HUES48 (cell line): ENCODE measurements at regions not wholly inside any gene's neighbourhood (a gene's known extent, or its start where the extent isn't known, plus 50 kb on each side); places are given as distances from the start of the nearest gene placed in this dataset.

ENCODE experiments used
- H3K27ac ChIP-seq: one replicate; pipeline ENCODE4 v1.7.0; 2013; ENCODE audit warnings: low read depth, low read length, inconsistent platforms
- H3K27me3 ChIP-seq: 2 replicates; pipeline ENCODE4 v1.6.1; 2013; ENCODE audit warnings: mild to moderate bottlenecking, low read length; ENCODE audit not compliant: control insufficient read depth, insufficient read depth
- H3K36me3 ChIP-seq: 2 replicates; pipeline ENCODE4 v1.6.1; 2013; ENCODE audit warnings: low read length; ENCODE audit not compliant: control insufficient read depth, insufficient read depth
- H3K4me1 ChIP-seq: 2 replicates; pipeline ENCODE4 v1.6.1; 2013; ENCODE audit warnings: mild to moderate bottlenecking, low read length; ENCODE audit not compliant: control insufficient read depth, insufficient read depth
- H3K4me3 ChIP-seq: 2 replicates; pipeline ENCODE4 v1.5.1; 2013; ENCODE audit warnings: mild to moderate bottlenecking, low read depth, low read length
- H3K9ac ChIP-seq: 2 replicates; pipeline ENCODE4 v1.6.1; 2013; ENCODE audit warnings: mild to moderate bottlenecking, low read depth, low read length, moderate library complexity
- H3K9me3 ChIP-seq: 2 replicates; pipeline ENCODE4 v1.6.1; 2013; ENCODE audit warnings: low read length; ENCODE audit not compliant: control insufficient read depth, insufficient read depth

DNA sequence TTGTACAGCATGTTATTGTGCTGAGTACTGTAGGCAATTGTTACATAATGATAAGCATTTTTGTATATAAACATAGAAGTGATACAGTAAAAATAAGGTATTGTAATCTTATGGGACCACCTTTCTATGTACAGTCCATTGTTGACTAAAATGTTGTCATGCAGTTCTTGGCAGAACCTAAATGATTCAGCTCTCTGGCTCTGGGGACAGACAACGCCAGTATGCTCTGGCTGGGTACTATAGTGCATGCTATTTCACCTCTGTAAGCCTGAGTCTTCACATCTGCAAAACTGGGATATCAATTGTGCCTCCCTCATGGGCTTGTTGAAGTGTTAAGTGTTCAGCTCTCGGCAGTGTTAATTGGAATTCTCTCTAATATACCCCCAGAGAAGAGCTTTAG, 674.3 kb downstream of the INHBA start:
- no peaks in the 10 kb centered on the region for H3K9me3 ChIP-seq
- no peak overlapping the region for H3K9ac ChIP-seq
- H3K27me3 ChIP-seq = no peaks in the 10 kb centered on the region
- peak overlapping the region; percentile 23 for H3K27ac ChIP-seq
- no peak overlapping the region for H3K4me3 ChIP-seq
- H3K36me3 ChIP-seq = no peaks in the 10 kb centered on the region
- H3K4me1 ChIP-seq = no peaks in the 10 kb centered on the region

DNA sequence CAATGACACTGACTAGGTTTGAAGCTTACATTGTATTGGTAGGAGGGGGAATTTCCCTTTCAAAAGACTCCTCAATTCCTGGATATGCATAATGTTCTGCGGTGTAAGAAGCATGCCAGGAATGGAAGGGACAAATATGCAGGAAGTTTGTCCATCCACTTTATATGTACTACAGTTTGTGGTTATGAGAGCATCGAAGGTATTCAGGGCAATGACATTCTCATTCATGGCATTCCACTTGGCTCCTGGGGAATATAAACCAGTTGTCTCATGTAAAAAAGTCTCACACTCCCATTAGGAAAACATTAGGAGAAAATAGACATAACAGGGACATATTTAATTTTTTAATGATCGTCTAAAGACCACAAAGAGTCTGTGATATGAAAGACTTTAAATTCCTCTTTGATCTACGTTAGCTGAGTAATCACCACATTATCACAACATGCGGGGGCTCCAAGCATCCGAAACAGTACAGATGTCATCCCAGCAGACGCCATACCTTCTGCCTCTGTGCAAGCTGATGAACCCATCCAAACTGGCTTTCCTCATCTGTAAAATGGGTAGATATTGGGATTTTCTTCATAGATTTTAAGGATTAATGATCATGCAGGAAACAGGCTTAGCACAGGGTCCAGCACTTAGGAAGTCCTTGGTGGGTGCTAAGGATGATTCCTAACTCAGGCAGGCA, 675.3 kb downstream of the INHBA start:
- H3K4me3 ChIP-seq = no peak overlapping the region
- no peaks in the 10 kb centered on the region for H3K36me3 ChIP-seq
- no peaks in the 10 kb centered on the region for H3K9me3 ChIP-seq
- H3K27ac ChIP-seq = no peak overlapping the region
- H3K27me3 ChIP-seq = no peaks in the 10 kb centered on the region
- H3K9ac ChIP-seq = no peak overlapping the region
- no peaks in the 10 kb centered on the region for H3K4me1 ChIP-seq

GRCh38 chr7:41024126-41024525, 678.8 kb downstream of the INHBA start:
- Histone ChIP-seq H3K4me1 (no peaks in the 10 kb centered on the region), H3K36me3 (no peaks in the 10 kb centered on the region), H3K9ac (no peak overlapping the region), H3K27ac (no peak overlapping the region), H3K9me3 (no peaks in the 10 kb centered on the region), H3K4me3 (no peak overlapping the region), H3K27me3 (no peaks in the 10 kb centered on the region)

DNA sequence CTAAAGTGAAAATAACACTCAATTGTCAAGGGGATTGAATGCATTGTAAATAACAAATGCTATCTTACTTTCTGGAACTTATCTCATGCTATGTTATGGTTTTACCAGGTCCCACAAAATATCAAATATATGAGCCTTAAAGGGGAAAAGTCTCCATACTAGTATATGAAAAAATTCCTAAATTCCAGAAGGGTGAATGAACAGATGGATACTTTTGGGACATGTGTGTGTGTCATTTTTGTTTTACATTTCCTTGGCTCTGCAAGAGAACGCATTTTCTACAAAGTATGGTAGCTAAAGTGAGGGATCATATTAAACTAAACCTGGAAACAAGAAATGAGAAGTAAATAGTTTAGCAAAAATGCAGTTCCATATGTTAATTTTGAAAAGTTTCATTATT, 682.8 kb downstream of the INHBA start:
- Histone ChIP-seq H3K27ac (no peak overlapping the region), H3K9ac (no peak overlapping the region), H3K36me3 (no peaks in the 10 kb centered on the region), H3K27me3 (no peaks in the 10 kb centered on the region), H3K9me3 (no peaks in the 10 kb centered on the region), H3K4me3 (no peak overlapping the region), H3K4me1 (no peaks in the 10 kb centered on the region)

- no peak overlapping the region for H3K27ac ChIP-seq
- H3K9ac ChIP-seq = no peak overlapping the region
- no peaks in the 10 kb centered on the region for H3K36me3 ChIP-seq
- no peak overlapping the region for H3K4me3 ChIP-seq
- H3K9me3 ChIP-seq = no peaks in the 10 kb centered on the region
- H3K27me3 ChIP-seq = no peaks in the 10 kb centered on the region
- H3K4me1 ChIP-seq = no peaks in the 10 kb centered on the region
Observed at GRCh38 chr7:41013117-41013516, 689.8 kb downstream of the INHBA start.

DNA sequence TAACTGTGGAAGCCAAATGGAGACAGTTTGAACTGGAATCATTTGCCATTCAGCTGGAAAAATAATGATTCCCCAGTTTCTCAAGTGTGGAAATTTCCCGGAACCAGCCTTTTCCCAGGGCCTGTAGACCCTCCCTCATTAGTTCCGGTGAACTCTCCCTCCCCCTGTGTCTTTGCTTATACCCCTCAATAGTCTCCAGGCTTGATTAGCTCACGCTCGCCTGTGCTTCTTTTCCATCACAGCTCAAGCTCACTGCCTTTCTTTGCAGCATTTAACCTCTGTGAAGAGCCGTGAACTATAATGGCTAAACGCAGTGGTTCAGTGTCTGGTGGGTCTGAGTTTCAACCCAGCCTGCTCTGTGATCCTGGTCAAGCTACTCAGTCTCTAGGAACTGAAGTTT, 690.8 kb downstream of the INHBA start:
- no peaks in the 10 kb centered on the region for H3K36me3 ChIP-seq
- H3K4me3 ChIP-seq = no peak overlapping the region
- no peak overlapping the region for H3K27ac ChIP-seq
- H3K4me1 ChIP-seq = no peaks in the 10 kb centered on the region
- no peak overlapping the region for H3K9ac ChIP-seq
- no peaks in the 10 kb centered on the region for H3K27me3 ChIP-seq
- H3K9me3 ChIP-seq = no peaks in the 10 kb centered on the region

- Histone ChIP-seq H3K4me1 (no peaks in the 10 kb centered on the region), H3K27me3 (no peaks in the 10 kb centered on the region), H3K36me3 (no peaks in the 10 kb centered on the region), H3K27ac (no peak overlapping the region), H3K4me3 (no peak overlapping the region), H3K9me3 (no peaks in the 10 kb centered on the region), H3K9ac (no peak overlapping the region)
Observed at GRCh38 chr7:41010967-41011366, 691.9 kb downstream of the INHBA start.

- no peak overlapping the region for H3K27ac ChIP-seq
- H3K27me3 ChIP-seq = no peaks in the 10 kb centered on the region
- H3K9ac ChIP-seq = no peak overlapping the region
- no peaks in the 10 kb centered on the region for H3K4me1 ChIP-seq
- H3K4me3 ChIP-seq = no peak overlapping the region
- H3K9me3 ChIP-seq = no peaks in the 10 kb centered on the region
- H3K36me3 ChIP-seq = no peaks in the 10 kb centered on the region
Observed at GRCh38 chr7:41010418-41010817, 692.5 kb downstream of the INHBA start.

DNA sequence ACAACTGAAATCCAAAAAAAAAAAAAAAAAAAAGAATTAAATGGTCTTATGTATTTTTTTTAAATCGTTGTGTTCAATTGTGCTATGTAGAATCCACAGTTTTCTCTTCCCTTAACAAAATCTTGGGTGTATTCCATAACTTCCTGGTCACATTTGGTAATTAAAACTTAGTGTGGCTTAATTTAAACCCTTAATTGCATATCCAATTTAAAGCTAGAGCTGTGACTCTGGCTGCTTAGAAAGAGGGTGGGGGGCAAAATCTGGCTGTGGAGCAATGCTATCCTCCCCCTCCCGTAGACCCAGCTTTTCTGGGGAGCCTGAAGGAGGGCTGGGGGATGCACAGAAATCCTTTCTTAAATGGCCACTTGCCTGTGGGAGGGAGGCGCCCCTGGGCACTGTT, 695.1 kb downstream of the INHBA start:
- H3K27me3 ChIP-seq = no peaks in the 10 kb centered on the region
- no peak overlapping the region for H3K27ac ChIP-seq
- H3K4me1 ChIP-seq = no peaks in the 10 kb centered on the region
- no peak overlapping the region for H3K9ac ChIP-seq
- H3K9me3 ChIP-seq = no peaks in the 10 kb centered on the region
- H3K4me3 ChIP-seq = no peak overlapping the region
- H3K36me3 ChIP-seq = no peaks in the 10 kb centered on the region

DNA sequence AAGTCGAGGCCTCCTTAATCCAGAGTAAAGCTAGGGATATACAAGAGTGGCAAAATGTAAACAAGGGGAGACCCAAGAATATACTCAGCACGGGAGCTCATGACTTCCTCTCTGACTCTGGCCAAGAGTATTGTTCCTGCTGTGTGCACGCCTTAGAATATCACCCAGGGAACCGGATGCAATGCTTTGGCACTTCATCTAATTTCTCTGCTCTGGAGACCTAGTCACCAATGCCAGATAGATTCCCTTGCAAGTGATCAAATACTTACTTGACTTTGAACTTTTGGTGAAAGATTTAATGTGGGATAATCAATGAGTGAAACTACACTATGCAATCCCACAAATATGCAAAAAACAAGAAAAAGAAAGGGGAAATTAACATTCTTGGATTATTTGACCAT, 695.5 kb downstream of the INHBA start:
- Histone ChIP-seq H3K4me1 (no peaks in the 10 kb centered on the region), H3K4me3 (no peak overlapping the region), H3K27ac (no peak overlapping the region), H3K27me3 (no peaks in the 10 kb centered on the region), H3K36me3 (no peaks in the 10 kb centered on the region), H3K9ac (no peak overlapping the region), H3K9me3 (no peaks in the 10 kb centered on the region)

GRCh38 chr7:41006306-41006995, 696.4 kb downstream of the INHBA start:
- no peaks in the 10 kb centered on the region for H3K9me3 ChIP-seq
- H3K9ac ChIP-seq = no peak overlapping the region
- H3K27ac ChIP-seq = no peak overlapping the region
- H3K4me3 ChIP-seq = no peak overlapping the region
- no peaks in the 10 kb centered on the region for H3K36me3 ChIP-seq
- H3K27me3 ChIP-seq = no peaks in the 10 kb centered on the region
- no peaks in the 10 kb centered on the region for H3K4me1 ChIP-seq
